Body of pancreas (tissue), 4 donors: ENCODE measurements at regions not wholly inside any gene's neighbourhood (a gene's known extent, or its start where the extent isn't known, plus 50 kb on each side); places are given as distances from the start of the nearest gene placed in this dataset.

Source experiments
- POLR2A ChIP-seq, 3 donors: fragments of 450-650 bp; IDR thresholded peaks; one replicate each; pipeline ENCODE4 v1.6.1; 2016; ENCODE audit warnings: antibody characterized with exemption in 3 of 3, mild to moderate bottlenecking in 2 of 3
- TF ChIP-seq, protein P1 (sequence below), 7 experiments: fragments of 450-650 bp in 4 of 7; fragments of 200-600 bp in 3 of 7; sonication (generic) in 3 of 7; IDR thresholded peaks; one replicate each; pipeline ENCODE4 v1.5.1; 2016 to 2019; ENCODE audit warnings: antibody characterized with exemption in 7 of 7

DNA sequence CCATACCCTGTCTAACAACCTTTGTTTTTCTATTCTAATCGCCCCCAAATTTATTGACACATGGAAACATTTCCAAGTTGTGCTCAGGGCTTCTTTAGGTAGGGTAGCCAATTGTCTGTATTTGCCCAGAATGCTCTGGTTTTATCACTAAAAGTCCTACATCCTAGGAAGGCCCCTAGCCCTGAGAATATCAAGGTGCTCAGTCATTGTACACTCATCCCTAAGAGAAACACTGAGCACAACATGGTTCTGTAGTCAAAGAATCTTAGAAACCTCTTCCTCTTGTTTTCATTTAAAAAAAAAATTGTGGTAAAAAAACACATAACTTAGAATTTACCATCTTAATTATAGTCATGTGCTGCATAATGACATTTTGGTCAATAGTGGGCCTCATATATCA lies 69.0 kb upstream of the BASP1 start:
- no peak for TF ChIP-seq POLR2A (IDR thresholded peaks at IDR 0.05)
- TF ChIP-seq, protein P1, sequence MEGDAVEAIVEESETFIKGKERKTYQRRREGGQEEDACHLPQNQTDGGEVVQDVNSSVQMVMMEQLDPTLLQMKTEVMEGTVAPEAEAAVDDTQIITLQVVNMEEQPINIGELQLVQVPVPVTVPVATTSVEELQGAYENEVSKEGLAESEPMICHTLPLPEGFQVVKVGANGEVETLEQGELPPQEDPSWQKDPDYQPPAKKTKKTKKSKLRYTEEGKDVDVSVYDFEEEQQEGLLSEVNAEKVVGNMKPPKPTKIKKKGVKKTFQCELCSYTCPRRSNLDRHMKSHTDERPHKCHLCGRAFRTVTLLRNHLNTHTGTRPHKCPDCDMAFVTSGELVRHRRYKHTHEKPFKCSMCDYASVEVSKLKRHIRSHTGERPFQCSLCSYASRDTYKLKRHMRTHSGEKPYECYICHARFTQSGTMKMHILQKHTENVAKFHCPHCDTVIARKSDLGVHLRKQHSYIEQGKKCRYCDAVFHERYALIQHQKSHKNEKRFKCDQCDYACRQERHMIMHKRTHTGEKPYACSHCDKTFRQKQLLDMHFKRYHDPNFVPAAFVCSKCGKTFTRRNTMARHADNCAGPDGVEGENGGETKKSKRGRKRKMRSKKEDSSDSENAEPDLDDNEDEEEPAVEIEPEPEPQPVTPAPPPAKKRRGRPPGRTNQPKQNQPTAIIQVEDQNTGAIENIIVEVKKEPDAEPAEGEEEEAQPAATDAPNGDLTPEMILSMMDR (IDR thresholded peaks at IDR 0.05): no peak
